NT2/D1 (cell line): ENCODE measurements at regions not wholly inside any gene's neighbourhood (a gene's known extent, or its start where the extent isn't known, plus 50 kb on each side); places are given as distances from the start of the nearest gene placed in this dataset.

Source experiments
- SUZ12 ChIP-seq: IDR thresholded peaks from 2 replicates; pipeline ENCODE4 v1.6.1; 2011; ENCODE audit not compliant: insufficient read length, insufficient read depth; ENCODE audit errors: extremely low read depth
- YY1 ChIP-seq: IDR thresholded peaks from 2 replicates; pipeline ENCODE4 v1.6.1; 2011; ENCODE audit not compliant: insufficient read length, insufficient read depth
- ZNF274 ChIP-seq: IDR thresholded peaks from 2 replicates; pipeline ENCODE4 v1.6.1; 2011; ENCODE audit warnings: mild to moderate bottlenecking, low read depth, low read length

DNA sequence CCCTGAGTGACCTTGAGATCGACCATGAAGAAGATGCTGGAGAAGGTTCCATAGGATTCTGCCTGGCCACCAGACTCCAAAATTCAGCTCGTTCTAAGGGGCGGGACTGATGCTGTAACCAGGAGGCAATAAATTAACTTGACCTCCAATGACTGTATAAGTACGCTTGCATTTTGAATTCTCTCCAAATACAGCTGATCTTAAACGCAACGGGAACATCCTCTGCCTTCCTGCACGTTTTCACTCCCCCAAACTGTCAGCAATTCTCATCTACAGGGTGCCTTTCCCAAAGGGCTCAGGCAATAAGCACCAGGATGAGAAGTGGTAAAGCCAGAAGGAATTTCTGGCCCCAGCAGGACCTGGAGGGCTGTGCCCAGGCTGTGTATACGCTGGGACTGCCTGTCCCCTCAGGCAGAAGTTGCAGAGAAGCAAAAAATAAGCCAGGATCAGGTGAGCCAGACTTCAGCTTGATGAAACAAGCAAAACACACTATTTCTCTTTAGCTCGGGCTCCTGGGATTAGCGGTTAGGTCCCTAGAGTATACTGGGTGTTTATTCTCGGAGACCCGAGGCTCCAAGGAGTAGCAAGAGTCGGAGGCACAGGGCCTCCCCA lies 124.8 kb downstream of the LRIG2 start:
- TF ChIP-seq YY1 (no peak), ZNF274 (no peak), SUZ12 (no peak)
